ENCODE measurements at regions not wholly inside any gene's neighbourhood (a gene's known extent, or its start where the extent isn't known, plus 50 kb on each side); places are given as distances from the start of the nearest gene placed in this dataset.

- TF ChIP-seq ZBTB4 (CRISPR knock-in tag; IDR thresholded peaks at IDR 0.05) (no peak), HCFC1 (IDR thresholded peaks at IDR 0.05; ENCODE audit: low read length) (no peak)
These were observed 684.0 kb downstream of the CDH11 start (continued) for GRCh38 chr16:64437706-64438324.

- no peaks in the 10 kb centered on the region; the same call in 2 of the 3 replicates for H3K9me3 ChIP-seq (replicated peaks; ENCODE audit: control insufficient read depth, insufficient read depth, low read length)
- no peaks in the 10 kb centered on the region for H3K36me3 ChIP-seq (ENCODE audit: control insufficient read depth in 2 of 2, insufficient read depth in 2 of 2, low read length in 1 of 2)
- intact Hi-C loops (cut with micrococcal nuclease; ENCODE audit: unreplicated experiment), result no loop called here
- 17% methylated on average over 4 of the region's 4 CpGs for WGBS (ENCODE audit: insufficient coverage, insufficient replicate concordance, low lambda C conversion rate, missing lambda C conversion rate)
- no peak overlapping the region for H3K27ac ChIP-seq (ENCODE audit: control insufficient read depth, insufficient read depth)
- H3K4me1 ChIP-seq (ENCODE audit: control insufficient read depth, insufficient read depth, low read length), result no peaks in the 10 kb centered on the region
- FAIRE-seq (no peak), ATAC-seq (no peak), DNase-seq (ENCODE audit: low read depth, low spot score) (no peak)
- no peaks in the 10 kb centered on the region for H3K27me3 ChIP-seq (replicated peaks in 1 of 2; ENCODE audit: control insufficient read depth in 2 of 2, insufficient read depth in 2 of 2, low read length in 1 of 2)
- ChIA-PET CTCF (interaction anchor here (1.5 kb wide), 1 partner anchor 11 kb away, joined by 3 read pairs; no protein-coding TSS in a partner anchor), SMC1A (ENCODE audit: uncharacterized antibody, unreplicated experiment) (no interaction called here), POLR2A (no interaction called here), RAD21 (ENCODE audit: unreplicated experiment) (no interaction called here)
- no peak overlapping the region for H2AFZ ChIP-seq (ENCODE audit: control insufficient read depth, low read depth, low read length)
- no peaks in the 10 kb centered on the region for H4K20me1 ChIP-seq (ENCODE audit: control insufficient read depth, insufficient read depth)
- no peak overlapping the region for H3K4me3 ChIP-seq
- in situ Hi-C loops (cut with MboI), result no loop called here
- no peak overlapping the region for H3K9ac ChIP-seq (ENCODE audit: control insufficient read depth, insufficient read depth, low read length)
- BruUV-seq (replicated peaks), result no TSS peak
- H3K79me2 ChIP-seq (ENCODE audit: control insufficient read depth, insufficient read depth, low read length), result no peaks in the 10 kb centered on the region
- no peak overlapping the region for H3K4me2 ChIP-seq (ENCODE audit: control insufficient read depth, insufficient read depth)
- TF ChIP-seq NR2C2 (IDR thresholded peaks at IDR 0.05; ENCODE audit: borderline replicate concordance, control insufficient read depth, insufficient read length, low read depth) (no peak), ZBTB4 (CRISPR knock-in tag; IDR thresholded peaks at IDR 0.05) (no peak), ATF7 (IDR thresholded peaks at IDR 0.05; ENCODE audit: low read depth) (no peak), DPF2 (IDR thresholded peaks at IDR 0.05) (no peak), IRF4 (IDR thresholded peaks at IDR 0.05; ENCODE audit: low read depth, low read length) (no peak), REST (IDR thresholded peaks at IDR 0.05; ENCODE audit: low read depth, low read length) (no peak), POLR2A (IDR thresholded peaks at IDR 0.05; ENCODE audit: low read depth, low read length) (no peak), PAX5 (IDR thresholded peaks at IDR 0.05; ENCODE audit: borderline replicate concordance, low read depth, low read length) (no peak), FOXM1 (IDR thresholded peaks at IDR 0.05; ENCODE audit: low read depth, low read length) (no peak), HDGF (IDR thresholded peaks at IDR 0.05) (no peak), RAD51 (IDR thresholded peaks at IDR 0.05) (no peak), ATF3 (IDR thresholded peaks at IDR 0.05; ENCODE audit: borderline replicate concordance, extremely low read depth, low read depth, low read length) (no peak)
These were observed 687.3 kb downstream of the CDH11 start for GRCh38 chr16:64434526-64435069.
